H9 (cell line): ENCODE measurements at regions not wholly inside any gene's neighbourhood (a gene's known extent, or its start where the extent isn't known, plus 50 kb on each side); places are given as distances from the start of the nearest gene placed in this dataset.

Source experiments
- DNase-seq: peaks from one replicate; pipeline ENCODE4 v3.0.0-alpha.2; 2017
- H2AFZ ChIP-seq: one replicate; pipeline ENCODE4 v1.6.1; 2013; ENCODE audit warnings: mild to moderate bottlenecking, low read length, control low read depth, moderate library complexity
- H2AK5ac ChIP-seq: 2 replicates; pipeline ENCODE4 v1.6.1; 2013; ENCODE audit warnings: low read length, control low read depth, mixed read lengths; ENCODE audit not compliant: insufficient read length
- H2BK120ac ChIP-seq: one replicate; pipeline ENCODE4 v1.6.1; 2013; ENCODE audit warnings: low read depth, mild to moderate bottlenecking, low read length, control low read depth, inconsistent platforms; ENCODE audit not compliant: poor library complexity, severe bottlenecking
- H2BK12ac ChIP-seq: 2 replicates; pipeline ENCODE4 v1.6.1; 2013; ENCODE audit warnings: low read length, control low read depth, mixed read lengths, low read depth; ENCODE audit not compliant: insufficient read length
- H2BK15ac ChIP-seq: 2 replicates; pipeline ENCODE4 v1.6.1; 2013; ENCODE audit warnings: low read depth, low read length, control low read depth
- H2BK20ac ChIP-seq: one replicate; pipeline ENCODE4 v1.6.1; 2013; ENCODE audit warnings: low read depth, mild to moderate bottlenecking, low read length, control low read depth, inconsistent platforms; ENCODE audit not compliant: poor library complexity, severe bottlenecking
- H2BK5ac ChIP-seq: 2 replicates; pipeline ENCODE4 v1.6.1; 2013; ENCODE audit warnings: low read length, control low read depth, mixed read lengths; ENCODE audit not compliant: insufficient read length
- H3K14ac ChIP-seq: 2 replicates; pipeline ENCODE4 v1.6.1; 2013; ENCODE audit warnings: low read length, control low read depth; ENCODE audit not compliant: insufficient read depth
- H3K18ac ChIP-seq: 2 replicates; pipeline ENCODE4 v1.6.1; 2013; ENCODE audit warnings: low read depth, mild to moderate bottlenecking, mixed read lengths, low read length, control low read depth; ENCODE audit not compliant: insufficient read length
- H3K23ac ChIP-seq: 2 replicates; pipeline ENCODE4 v1.6.1; 2013; ENCODE audit warnings: low read length, control low read depth, mixed read lengths, low read depth; ENCODE audit not compliant: insufficient read length
- H3K23me2 ChIP-seq: 2 replicates; pipeline ENCODE4 v1.6.1; 2013; ENCODE audit warnings: low read depth, mild to moderate bottlenecking, mixed read lengths, low read length, control low read depth; ENCODE audit not compliant: insufficient read length, poor library complexity, severe bottlenecking
- H3K27ac ChIP-seq: 2 replicates; pipeline ENCODE4 v1.5.1; 2013; ENCODE audit warnings: low read length, control low read depth, mixed read lengths, low read depth; ENCODE audit not compliant: insufficient read length
- H3K27me3 ChIP-seq: 2 replicates; pipeline ENCODE4 v1.6.1; 2013; ENCODE audit warnings: low read length, control low read depth, inconsistent platforms; ENCODE audit not compliant: insufficient read depth
- H3K4ac ChIP-seq: 2 replicates; pipeline ENCODE4 v1.6.1; 2013; ENCODE audit warnings: low read depth, mild to moderate bottlenecking, control low read depth, inconsistent platforms, low read length, moderate library complexity
- H3K4me1 ChIP-seq: 2 replicates; pipeline ENCODE4 v1.6.1; 2013; ENCODE audit warnings: low read length, control low read depth, inconsistent platforms; ENCODE audit not compliant: insufficient read depth
- H3K4me2 ChIP-seq: 2 replicates; pipeline ENCODE4 v1.6.1; 2013; ENCODE audit warnings: low read length, control low read depth, mixed read lengths; ENCODE audit not compliant: insufficient read length, insufficient read depth
- H3K56ac ChIP-seq: 2 replicates; pipeline ENCODE4 v1.6.1; 2013; ENCODE audit warnings: low read depth, mild to moderate bottlenecking, mixed read lengths, low read length, control low read depth; ENCODE audit not compliant: insufficient read length
- H3K79me1 ChIP-seq: 2 replicates; pipeline ENCODE4 v1.6.1; 2013; ENCODE audit warnings: low read depth, mild to moderate bottlenecking, moderate library complexity, low read length, control low read depth, inconsistent platforms; ENCODE audit not compliant: insufficient read depth, poor library complexity, severe bottlenecking
- H3K79me2 ChIP-seq: 2 replicates; pipeline ENCODE4 v1.6.1; 2013; ENCODE audit warnings: low read length, control low read depth, inconsistent platforms; ENCODE audit not compliant: insufficient read depth
- H3K9ac ChIP-seq: 2 replicates; pipeline ENCODE4 v1.6.1; 2013; ENCODE audit warnings: low read length, control low read depth, mixed read lengths; ENCODE audit not compliant: insufficient read length; ENCODE audit errors: extremely low read depth
- H3K9me3 ChIP-seq: one replicate; pipeline ENCODE4 v1.6.1; 2013; ENCODE audit warnings: low read depth, low read length, inconsistent platforms; ENCODE audit not compliant: control insufficient read depth
- H3T11ph ChIP-seq: one replicate; pipeline ENCODE4 v1.6.1; 2013; ENCODE audit warnings: mild to moderate bottlenecking, low read length, control low read depth, inconsistent platforms
- H4K20me1 ChIP-seq: one replicate; pipeline ENCODE4 v1.6.1; 2013; ENCODE audit not compliant: control insufficient read depth, insufficient read length, insufficient read depth
- H4K5ac ChIP-seq: 2 replicates; pipeline ENCODE4 v1.6.1; 2013; ENCODE audit warnings: low read depth, mild to moderate bottlenecking, mixed read lengths, low read length, control low read depth; ENCODE audit not compliant: insufficient read length
- H4K8ac ChIP-seq: replicated peaks from 2 replicates; pipeline ENCODE4 v1.6.1; 2013; ENCODE audit warnings: low read length, control low read depth, mixed read lengths, low read depth; ENCODE audit not compliant: insufficient read length
- H4K91ac ChIP-seq: 2 replicates; pipeline ENCODE4 v1.6.1; 2013; ENCODE audit warnings: low read depth, mild to moderate bottlenecking, moderate library complexity, mixed read lengths, low read length, control low read depth; ENCODE audit not compliant: insufficient read length
- H3K27ac Mint-ChIP-seq, 3 experiments: 2 replicates in 2 of 3; 3 replicates in 1 of 3; pipeline ENCODE4 v1.8.0; 2020 to 2021; ENCODE audit warnings: mixed read lengths in 3 of 3, mild to moderate bottlenecking in 1 of 3, moderate library complexity in 1 of 3
- H3K27me3 Mint-ChIP-seq: 2 replicates; pipeline ENCODE4 v1.8.0; 2021; ENCODE audit warnings: low read depth, mild to moderate bottlenecking, moderate library complexity, mixed read lengths
- H3K36me3 Mint-ChIP-seq, 3 experiments: 2 replicates in 2 of 3; 3 replicates in 1 of 3; pipeline ENCODE4 v1.8.0; 2020 to 2021; ENCODE audit warnings: low read depth in 3 of 3, mixed read lengths in 3 of 3; ENCODE audit not compliant: insufficient read depth in 1 of 3
- H3K4me1 Mint-ChIP-seq, 2 experiments: 2 replicates each; pipeline ENCODE4 v1.8.0; 2020; ENCODE audit warnings: mixed read lengths in 2 of 2
- H3K4me3 Mint-ChIP-seq, 2 experiments: 2 replicates in 1 of 2; 3 replicates in 1 of 2; pipeline ENCODE4 v1.8.0; 2020 to 2021; ENCODE audit warnings: mild to moderate bottlenecking in 2 of 2, mixed read lengths in 2 of 2, moderate library complexity in 1 of 2
- H3K9me3 Mint-ChIP-seq, 2 experiments: 2 replicates in 1 of 2; 3 replicates in 1 of 2; pipeline ENCODE4 v1.8.0; 2020; ENCODE audit warnings: mild to moderate bottlenecking in 2 of 2, mixed read lengths in 2 of 2, moderate library complexity in 1 of 2
- WGBS: extraction: QIAGEN DNeasy Blood & Tissue Kit; methylation state at CpG from one replicate; pipeline ENCODE4 v1.1.7; 2013; ENCODE audit warnings: missing lambda C conversion rate, low lambda C conversion rate, mixed read lengths; ENCODE audit not compliant: insufficient read length; ENCODE audit errors: extremely low coverage; 5-methylcytosine and 5-hydroxymethylcytosine counted together
- TF ChIP-seq, protein P1 (sequence below): fragments of 200-600 bp; sonication (generic); conservative IDR thresholded peaks from 3 replicates; pipeline ENCODE4 v1.8.0; 2021; ENCODE audit warnings: antibody characterized with exemption, mild to moderate bottlenecking

DNA sequence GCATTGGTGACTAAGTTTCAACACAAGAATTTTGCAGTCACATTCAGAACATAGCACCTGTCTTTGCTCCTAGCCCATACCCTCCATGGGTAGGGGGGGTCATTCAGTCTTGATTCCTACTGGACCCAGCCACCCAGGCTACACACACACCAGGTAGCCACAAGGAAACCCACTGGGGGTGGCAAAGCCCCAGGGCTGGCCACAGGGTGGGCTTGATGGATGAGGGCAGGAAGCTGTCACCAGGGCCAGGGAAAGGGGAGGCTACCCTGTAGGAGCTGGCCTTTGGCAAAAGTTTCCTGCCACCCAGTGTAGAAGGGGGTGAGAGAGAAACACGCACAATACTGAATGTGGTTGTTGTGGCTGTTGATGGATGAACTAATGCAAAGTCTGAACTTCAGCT, 74.5 kb upstream of the NKX1-1 start:
- DNase-seq: no peak
- no peak overlapping the region for H4K8ac ChIP-seq
- no peak overlapping the region for H3K27ac ChIP-seq
- H3K27me3 ChIP-seq: no peaks in the 10 kb centered on the region
- no peak overlapping the region for H2BK5ac ChIP-seq
- H3K27me3 Mint-ChIP-seq: peaks cover 30% of the 10 kb centered on the region
- no peaks in the 10 kb centered on the region for H3K23me2 ChIP-seq
- no peak overlapping the region for H3K4me3 Mint-ChIP-seq
- no peak overlapping the region for H3K9ac ChIP-seq
- no peak overlapping the region for H4K5ac ChIP-seq
- H3K9me3 ChIP-seq: peaks cover 9% of the 10 kb centered on the region
- H3K14ac ChIP-seq: no peak overlapping the region
- H2AFZ ChIP-seq: no peak overlapping the region
- no peak overlapping the region for H3K56ac ChIP-seq
- H3K4me1 Mint-ChIP-seq: no peaks in the 10 kb centered on the region
- no peak overlapping the region for H2BK12ac ChIP-seq
- H4K20me1 ChIP-seq: no peaks in the 10 kb centered on the region
- H3K4me2 ChIP-seq: no peak overlapping the region
- no peak overlapping the region for H3K23ac ChIP-seq
- no peak overlapping the region for H3K27ac Mint-ChIP-seq
- TF ChIP-seq, protein P1, sequence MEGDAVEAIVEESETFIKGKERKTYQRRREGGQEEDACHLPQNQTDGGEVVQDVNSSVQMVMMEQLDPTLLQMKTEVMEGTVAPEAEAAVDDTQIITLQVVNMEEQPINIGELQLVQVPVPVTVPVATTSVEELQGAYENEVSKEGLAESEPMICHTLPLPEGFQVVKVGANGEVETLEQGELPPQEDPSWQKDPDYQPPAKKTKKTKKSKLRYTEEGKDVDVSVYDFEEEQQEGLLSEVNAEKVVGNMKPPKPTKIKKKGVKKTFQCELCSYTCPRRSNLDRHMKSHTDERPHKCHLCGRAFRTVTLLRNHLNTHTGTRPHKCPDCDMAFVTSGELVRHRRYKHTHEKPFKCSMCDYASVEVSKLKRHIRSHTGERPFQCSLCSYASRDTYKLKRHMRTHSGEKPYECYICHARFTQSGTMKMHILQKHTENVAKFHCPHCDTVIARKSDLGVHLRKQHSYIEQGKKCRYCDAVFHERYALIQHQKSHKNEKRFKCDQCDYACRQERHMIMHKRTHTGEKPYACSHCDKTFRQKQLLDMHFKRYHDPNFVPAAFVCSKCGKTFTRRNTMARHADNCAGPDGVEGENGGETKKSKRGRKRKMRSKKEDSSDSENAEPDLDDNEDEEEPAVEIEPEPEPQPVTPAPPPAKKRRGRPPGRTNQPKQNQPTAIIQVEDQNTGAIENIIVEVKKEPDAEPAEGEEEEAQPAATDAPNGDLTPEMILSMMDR: no peak
- no peaks in the 10 kb centered on the region for H3K4me1 ChIP-seq
- peaks cover 37 to 45% of the 10 kb centered on the region in 2 experiments for H3K9me3 Mint-ChIP-seq
- H2BK20ac ChIP-seq: no peak overlapping the region
- H3K4ac ChIP-seq: no peak overlapping the region
- no peak overlapping the region for H2BK120ac ChIP-seq
- no peak overlapping the region for H2BK15ac ChIP-seq
- WGBS: no CpG with 5 or more reads among the region's 1 CpG
- no peak overlapping the region for H3K18ac ChIP-seq
- H2AK5ac ChIP-seq: no peak overlapping the region
- peaks cover 4 to 5% (median 5%) of the 10 kb centered on the region in 3 experiments; a peak in 4 of 7 replicates for H3K36me3 Mint-ChIP-seq
- no peaks in the 10 kb centered on the region for H3K79me1 ChIP-seq
- H3K79me2 ChIP-seq: no peaks in the 10 kb centered on the region
- H3T11ph ChIP-seq: no peak overlapping the region
- no peak overlapping the region for H4K91ac ChIP-seq
